Adrenal gland (tissue), 5 donors: ENCODE measurements at regions not wholly inside any gene's neighbourhood (a gene's known extent, or its start where the extent isn't known, plus 50 kb on each side); places are given as distances from the start of the nearest gene placed in this dataset.

Experiments
- CTCF ChIP-seq, 6 experiments: fragments of 450-650 bp in 4 of 6; fragments of 200-600 bp in 2 of 6; sonication (generic) in 1 of 6; IDR thresholded peaks; 1 replicate in 5 of 6; 2 replicates in 1 of 6; pipeline versions ENCODE4 v1.5.1 to v1.8.0; 2016 to 2021; ENCODE audit warnings: antibody characterized with exemption in 6 of 6, mild to moderate bottlenecking in 2 of 6, moderate library complexity in 1 of 6
- POLR2A ChIP-seq, 2 donors: fragments of 450-650 bp; IDR thresholded peaks; one replicate each; pipeline ENCODE4 v1.6.1; 2017; ENCODE audit warnings: antibody characterized with exemption in 2 of 2, mild to moderate bottlenecking in 2 of 2, moderate library complexity in 1 of 2
- donor health status: DM: no; HTN: no; CAD: no.

DNA sequence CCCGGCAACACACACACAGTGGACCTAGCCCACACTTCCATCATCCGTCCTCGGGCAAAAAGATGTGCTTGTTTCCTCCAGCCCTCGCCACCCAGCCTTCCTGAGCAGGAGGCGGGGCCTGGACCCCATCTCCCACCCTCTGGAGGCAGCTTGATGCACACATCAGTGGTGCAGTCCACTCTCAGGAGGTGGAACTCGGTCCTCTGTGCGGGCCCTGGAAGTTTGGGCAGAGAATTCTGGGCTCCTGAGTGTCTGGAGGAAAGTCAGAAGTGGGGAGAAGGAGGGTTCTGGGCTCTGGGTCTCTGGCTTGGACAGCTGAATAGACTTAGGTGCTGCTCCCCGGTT lies 54.0 kb upstream of the NEURL1B start:
- TF ChIP-seq CTCF (IDR thresholded peaks at IDR 0.05) (no peak), POLR2A (IDR thresholded peaks at IDR 0.05) (no peak)
